Posterior vena cava (tissue), 2 donors: ENCODE measurements at regions not wholly inside any gene's neighbourhood (a gene's known extent, or its start where the extent isn't known, plus 50 kb on each side); places are given as distances from the start of the nearest gene placed in this dataset.

ENCODE experiments used
- DNase-seq: peaks from one replicate; pipeline ENCODE4 v3.0.0-alpha.2; 2020; ENCODE audit warnings: low spot score
- intact Hi-C, 2 donors: fragments of 100-400 bp; cut with DNase I; formaldehyde crosslinking; loops; one replicate each; pipeline versions ENCODE4 v1.14.1 to v1.14.2; 2022 to 2023
- donor health status: DM: yes; HTN: yes; CAD: no.
- donor health status: DM: yes; HTN: yes; CAD: no.

DNA sequence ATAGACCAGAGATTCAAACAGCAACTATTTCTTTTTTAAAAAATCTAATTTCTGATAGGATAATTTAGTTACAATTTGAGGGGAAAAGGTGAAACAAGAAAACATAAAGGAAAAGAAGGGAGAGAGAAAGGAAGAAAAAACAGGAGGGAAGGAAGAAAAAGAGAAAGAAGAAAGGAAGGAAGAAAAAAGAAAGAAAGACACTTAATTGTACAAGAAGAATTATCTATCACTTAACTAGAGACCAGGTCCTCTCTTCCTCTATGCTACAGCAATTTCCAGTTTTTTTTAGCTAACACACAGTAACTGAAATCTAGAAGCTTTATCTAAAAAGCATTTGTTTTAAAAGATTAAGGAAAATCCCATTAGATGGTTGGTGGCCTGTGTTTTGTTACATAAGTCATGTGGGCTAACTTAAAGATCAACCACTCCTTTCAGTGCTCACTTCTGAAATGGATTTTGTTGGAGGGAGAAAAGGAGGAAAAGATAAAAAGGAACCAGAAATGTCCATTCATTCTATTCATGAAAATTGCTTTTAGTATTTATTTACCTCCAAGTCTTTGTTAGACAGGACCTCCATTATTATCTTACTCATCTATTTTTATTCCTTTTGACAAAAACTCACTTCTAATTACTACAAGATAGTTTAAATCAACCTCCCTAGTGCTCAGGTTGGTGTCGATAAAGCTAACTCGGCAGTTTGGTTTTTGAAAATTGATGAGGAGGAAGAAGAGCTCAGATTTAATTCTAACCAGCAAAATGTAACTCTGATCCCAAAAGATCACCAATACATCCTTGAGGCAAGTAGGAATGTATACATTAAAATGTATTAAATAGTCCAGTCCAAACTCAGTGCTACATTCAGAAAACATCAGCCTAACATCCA is 251.5 kb upstream of the FN1 start:
- no peak for DNase-seq
- intact Hi-C loops: no loop called here

DNA sequence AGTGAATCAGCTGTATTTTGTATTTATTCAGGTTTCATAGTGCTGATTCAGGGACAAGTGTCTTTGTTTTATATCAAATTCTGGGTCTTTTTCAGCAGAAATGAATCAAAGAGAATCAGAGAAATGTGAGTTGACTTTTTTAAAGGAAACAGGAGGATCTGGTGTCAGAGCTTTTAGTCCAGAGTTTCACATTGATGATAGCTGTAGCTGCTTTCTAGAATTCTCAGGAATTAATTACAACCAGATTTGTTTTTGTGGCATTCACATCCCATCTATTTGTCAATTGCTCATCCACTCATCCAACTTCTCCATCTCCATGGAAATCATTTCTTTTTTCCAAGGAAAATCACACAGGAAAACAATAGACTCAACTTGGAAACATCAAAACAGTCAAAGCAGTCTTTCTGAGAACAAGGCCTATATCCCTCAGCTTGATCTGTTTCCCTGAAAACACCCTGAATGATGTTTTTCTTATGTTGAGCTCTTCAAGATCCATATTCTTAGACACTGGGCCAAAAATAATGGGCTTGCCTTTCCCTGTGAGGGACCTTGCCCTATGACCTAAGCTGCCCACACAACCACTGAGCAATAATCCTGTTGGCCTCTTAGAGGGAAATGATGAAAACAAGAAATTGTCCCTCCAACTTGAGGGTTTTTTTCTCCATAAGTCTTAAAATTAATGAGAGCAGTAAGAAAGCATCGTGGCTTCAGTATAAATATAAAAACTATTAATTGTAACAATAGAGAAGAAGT is 249.5 kb upstream of the FN1 start:
- DNase-seq: no peak
- intact Hi-C loops: no loop called here

DNA sequence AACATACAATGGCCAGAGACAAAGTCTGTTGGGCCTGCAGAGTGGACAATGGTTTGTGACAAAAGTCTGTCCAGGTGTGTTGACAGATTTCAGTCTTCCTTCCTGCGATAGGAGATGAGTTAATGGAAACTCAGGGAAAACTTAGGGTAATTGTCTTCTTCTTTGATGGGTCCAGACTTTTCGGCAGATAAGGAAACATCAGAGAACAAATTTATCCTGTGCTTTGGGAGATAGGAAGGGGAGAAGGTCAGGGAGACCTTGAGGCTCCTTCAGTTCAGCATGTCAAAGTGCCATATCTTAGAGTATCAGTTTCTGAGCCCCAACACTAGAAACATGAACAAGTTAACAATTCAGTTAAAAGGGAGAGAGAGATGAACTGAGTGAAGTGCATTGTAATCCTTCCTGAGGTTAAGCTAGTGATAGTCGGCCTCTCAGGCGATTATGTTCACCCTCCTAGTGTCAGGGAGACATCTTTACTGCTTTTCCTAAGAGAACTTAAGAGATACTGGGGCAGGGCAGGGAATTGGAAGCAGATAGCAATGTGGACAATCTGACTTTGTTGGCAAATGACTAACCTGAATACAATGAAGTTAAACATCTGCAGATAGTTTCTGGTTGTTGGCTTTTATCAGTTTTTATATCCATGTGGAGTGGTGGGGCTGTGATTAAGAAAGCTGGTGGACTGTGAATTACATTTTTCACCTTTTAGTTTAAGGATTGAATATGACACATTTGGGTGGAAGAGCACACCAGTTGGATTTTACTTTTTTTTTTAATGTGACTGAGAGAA is 248.8 kb upstream of the FN1 start:
- intact Hi-C loops: no loop called here
- DNase-seq: no peak

DNA sequence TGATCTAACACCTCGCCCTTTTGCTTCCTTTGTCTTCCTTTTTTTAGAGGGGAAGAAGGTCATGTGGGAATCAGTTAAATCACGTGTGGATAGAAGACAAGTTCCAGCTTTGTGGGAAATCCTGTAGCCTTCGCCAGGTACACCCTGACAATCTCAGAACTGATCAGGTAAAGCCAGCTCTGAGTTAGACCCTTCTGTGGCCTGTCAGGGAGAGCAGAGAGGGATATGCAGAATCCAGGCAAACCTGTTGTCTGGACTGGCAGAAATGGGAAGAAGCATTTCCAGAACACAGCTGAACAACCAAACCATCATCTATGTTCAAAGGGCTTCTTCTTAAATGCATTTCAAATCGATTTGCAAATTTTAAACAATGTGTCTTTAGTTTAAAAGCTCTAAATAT is 247.4 kb upstream of the FN1 start:
- no peak for DNase-seq
- intact Hi-C loops: no loop called here

DNA sequence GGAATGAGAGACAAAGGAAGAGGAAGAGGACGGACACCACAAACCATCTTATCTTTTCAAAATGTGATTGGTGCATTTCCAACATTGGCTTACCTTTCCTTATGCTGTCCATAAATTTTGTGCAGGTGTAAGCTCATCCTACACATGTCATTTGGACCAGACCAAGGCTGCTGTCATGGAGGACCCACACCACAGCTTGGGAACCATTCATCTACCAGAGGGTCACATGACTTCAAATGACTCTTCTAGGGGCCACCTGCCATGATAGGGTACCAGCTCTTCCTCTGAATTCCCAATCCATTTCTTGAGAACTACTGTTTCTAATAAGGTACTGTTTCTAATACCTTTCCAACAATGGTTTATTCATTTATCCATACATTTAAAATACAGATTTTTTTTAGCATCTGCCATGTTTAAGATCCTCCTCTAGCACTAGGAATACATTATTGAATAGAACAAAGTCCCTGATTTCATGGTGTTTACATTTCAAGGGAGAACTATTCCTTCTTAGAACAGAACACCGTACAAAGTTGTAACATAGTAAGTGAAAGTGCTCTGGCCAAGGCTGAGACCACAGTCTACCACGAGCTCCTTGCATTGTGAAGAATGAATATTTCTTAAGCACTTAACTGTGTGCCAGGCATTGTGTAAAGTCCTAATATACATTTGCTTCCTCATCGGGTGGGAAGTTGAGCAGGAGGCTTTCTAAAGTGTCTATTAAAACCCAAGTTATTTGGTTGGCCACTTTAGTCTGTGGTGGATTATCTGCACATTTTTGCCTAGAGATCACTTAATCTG is 246.1 kb upstream of the FN1 start:
- DNase-seq: no peak
- intact Hi-C loops: no loop called here

DNA sequence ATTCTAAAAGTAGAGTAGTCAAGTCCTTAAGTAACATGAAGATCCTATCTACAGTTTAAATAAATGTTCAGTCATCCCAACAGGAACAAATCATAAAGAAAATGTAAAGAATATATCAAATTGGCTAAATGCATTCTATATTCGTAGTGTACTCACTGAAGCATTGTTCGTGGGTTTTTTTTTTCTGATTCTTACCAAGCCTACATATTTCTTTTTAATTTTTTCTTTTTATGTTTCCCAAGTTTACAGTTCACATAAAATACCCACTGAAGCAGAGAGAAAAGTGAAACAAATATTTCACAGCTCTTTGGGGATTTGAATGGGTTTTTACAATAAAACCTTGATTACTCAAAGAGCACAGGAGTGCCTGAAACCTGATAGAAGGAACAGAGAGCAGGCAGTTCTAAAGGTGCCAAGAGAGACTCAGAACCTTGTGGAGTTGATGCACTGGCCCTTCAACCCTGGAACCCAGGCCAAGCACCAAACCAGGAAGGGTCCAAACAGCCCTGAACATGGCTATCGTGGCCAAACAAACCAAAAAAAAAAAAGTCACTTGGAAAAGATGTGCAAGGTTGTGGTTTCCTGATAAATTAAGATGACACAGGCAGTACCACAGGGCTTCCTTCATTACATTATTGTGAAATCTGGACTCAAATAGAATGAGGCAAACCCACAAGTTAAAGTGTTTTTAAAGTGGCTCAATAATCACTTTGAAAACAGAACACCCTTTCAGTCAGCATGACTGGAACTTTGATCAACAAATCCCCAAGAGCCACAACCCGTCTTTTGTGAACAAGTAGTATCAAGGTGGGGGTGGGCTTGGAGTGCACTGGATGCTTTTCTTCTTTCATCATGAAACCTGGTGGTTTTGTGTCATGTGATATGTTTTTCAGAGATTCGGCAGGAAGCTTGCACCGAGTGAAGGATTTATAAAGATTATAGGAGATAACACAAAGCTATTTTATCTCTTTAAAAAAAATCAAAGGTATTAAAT is 245.0 kb upstream of the FN1 start:
- DNase-seq: no peak
- intact Hi-C loops: no loop called here

DNA sequence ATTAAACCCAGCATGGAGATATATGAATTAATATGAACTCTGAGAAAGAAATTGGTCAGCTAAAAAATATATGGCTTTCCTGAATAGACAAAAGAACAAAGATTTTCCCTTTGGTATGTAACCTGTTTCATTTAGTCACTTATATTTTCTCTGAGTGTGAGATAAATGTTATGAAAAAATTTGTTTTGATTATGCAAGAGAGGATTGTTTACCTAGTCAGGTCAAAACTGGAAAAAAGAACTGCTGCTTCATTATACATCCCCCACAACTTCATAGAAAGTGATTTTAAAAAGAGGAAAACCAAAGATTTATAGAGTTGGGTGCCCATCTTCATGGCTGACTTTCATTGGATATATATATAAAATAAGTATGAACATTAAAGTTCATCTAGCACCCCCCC is 242.2 kb upstream of the FN1 start:
- intact Hi-C loops: no loop called here
- DNase-seq: no peak

DNA sequence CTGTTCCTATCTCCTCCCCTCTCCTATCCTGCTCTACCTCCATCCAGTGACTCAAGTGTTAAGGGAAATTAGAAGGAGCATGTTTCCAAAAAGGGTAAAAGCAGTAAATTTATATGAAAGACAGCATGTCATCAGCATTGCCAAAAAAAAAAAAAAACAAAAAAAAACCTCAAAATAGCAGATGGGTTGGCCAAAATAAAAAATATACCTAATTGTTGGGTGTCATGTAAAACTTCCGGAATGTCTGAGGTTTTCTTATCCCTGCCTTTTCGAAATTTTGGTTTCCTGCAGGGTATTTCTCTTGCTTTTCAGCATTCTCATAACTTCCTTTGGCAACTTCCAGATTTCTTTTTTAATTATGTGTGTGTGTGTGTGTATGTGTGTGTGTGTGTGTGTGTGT is 241.6 kb upstream of the FN1 start:
- DNase-seq: no peak
- intact Hi-C loops: no loop called here

DNA sequence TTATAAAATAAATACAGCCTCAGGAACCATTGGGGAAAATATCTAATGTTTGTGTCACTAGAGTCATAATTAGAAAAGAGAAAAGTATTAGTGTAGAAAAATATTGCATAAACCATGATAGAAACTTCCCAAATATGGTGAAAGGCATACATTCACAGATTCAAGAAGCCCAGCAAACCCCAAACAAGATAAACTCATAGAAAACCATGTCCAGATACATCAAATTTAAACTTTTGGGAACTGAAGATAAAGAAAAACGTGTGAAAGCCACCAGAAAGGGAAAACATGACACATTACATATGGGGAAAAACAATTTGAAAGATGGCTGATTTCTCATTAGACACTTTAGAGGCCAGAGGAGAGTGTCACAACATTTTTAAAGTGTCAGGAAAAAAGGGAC is 236.5 kb upstream of the FN1 start:
- intact Hi-C loops: no loop called here
- no peak for DNase-seq

DNA sequence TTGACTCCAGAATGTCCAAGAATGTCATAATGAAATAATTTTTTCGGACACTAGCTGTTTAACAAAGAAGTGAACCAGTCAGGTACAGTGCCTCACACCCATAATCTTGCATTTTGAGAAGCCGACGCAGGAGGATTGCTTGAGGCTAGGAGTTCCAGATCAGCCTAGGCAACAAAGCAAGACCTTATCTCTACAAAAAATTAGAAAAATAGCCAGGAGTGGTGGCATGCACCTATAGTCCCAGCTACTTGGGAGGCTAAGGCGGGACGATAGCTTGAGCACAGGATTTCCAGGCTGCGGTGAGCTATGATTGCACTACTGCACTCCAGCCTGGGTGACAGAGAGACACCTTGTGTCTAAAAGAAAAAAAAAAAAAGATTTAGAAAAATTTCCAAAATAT is 235.8 kb upstream of the FN1 start:
- intact Hi-C loops: no loop called here

DNA sequence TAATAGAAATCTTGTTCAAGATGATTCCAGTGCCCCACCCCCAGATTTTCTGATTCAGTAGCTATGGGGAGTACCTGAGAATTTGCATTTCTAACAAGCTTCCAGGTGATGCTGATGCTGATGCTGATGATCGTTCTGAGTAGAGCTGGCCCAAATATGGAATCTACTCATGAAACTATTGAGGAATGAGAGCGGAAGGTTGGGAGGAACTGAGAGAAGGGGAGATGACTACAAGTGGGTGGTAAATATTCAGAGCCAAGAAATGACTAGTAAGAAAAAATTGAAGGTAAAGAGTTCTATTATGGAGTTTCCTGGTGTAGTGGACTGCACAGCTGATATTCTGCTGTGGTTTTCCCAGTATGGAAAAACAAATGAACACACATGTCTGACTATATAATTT is 235.4 kb upstream of the FN1 start:
- intact Hi-C loops: no loop called here
- DNase-seq: no peak

More for the DNA sequence above, 235.8 kb upstream of the FN1 start:
- DNase-seq: no peak

DNA sequence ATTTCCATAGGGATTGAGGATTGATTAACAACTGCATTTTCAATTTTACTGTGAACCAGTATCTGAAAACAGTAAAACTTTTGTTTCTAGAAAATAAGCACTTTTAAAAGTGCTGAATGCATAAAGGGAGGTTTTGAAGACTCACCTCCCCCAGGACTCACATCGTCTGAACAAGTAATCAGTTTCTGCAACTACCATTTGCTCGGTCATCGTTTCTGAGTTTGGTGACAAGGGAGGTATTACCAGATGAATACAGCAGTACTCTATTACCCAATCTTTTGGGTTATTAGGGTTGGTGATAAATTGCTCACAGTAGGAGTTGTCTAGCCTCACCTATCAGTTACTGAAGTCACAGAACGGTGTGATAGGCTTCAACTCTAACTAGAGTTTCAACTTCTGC is 234.5 kb upstream of the FN1 start:
- intact Hi-C loops: no loop called here
- DNase-seq: no peak

DNA sequence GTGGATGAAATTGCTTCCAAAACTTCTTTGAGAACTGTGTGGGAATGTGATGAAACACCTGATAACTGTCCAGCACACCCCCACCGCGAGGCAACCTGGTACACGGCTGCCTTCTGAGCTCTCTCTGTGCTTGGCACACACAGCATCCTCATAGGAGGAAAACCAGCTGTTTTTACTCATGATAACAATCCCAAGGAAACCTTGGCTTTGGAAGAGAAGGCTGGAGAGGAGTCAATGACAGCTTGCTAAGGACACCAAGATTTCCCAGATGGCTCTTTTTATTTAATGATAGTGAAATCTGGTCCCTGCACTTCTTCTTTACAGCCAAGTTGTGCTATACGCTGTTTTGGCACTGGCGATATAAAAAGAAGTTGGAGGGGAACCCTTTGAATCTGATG is 232.5 kb upstream of the FN1 start:
- intact Hi-C loops: no loop called here
- no peak for DNase-seq

DNA sequence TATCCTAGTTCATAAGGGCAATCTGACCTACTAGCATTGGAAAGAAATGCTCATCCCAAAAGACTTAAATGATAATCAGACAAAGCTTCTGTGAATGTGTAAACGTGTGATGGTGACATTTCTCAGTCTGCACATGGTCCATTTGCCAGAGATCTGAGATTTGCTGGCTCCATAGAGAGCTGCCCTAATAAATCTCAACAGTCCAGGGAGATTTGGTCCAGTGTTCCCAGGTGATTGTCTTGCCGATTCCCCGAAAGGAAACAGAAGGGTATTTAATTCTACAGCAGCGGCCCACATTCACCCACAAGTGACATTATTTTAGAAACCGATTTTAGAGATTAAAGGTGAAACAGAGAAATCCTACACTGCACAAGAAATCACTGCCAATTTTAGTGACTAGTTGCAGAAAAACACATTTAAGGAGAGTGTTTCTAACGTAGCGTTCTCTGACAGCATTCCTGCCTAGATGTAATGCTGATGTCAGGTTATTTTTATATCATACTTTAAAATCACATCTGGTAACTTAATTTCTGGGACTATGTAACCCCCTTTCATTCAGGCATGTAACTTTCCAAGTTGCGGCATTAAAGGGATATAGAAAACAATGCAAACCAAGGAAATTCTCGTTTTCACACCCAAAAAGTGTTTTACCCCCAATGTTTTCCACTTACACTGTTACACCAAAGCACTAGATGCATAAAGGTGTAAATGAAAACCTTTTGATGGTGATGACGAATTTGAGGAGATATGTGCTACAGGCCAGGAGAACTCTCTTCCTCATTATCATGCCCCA is 231.9 kb upstream of the FN1 start:
- no peak for DNase-seq
- intact Hi-C loops: no loop called here

DNA sequence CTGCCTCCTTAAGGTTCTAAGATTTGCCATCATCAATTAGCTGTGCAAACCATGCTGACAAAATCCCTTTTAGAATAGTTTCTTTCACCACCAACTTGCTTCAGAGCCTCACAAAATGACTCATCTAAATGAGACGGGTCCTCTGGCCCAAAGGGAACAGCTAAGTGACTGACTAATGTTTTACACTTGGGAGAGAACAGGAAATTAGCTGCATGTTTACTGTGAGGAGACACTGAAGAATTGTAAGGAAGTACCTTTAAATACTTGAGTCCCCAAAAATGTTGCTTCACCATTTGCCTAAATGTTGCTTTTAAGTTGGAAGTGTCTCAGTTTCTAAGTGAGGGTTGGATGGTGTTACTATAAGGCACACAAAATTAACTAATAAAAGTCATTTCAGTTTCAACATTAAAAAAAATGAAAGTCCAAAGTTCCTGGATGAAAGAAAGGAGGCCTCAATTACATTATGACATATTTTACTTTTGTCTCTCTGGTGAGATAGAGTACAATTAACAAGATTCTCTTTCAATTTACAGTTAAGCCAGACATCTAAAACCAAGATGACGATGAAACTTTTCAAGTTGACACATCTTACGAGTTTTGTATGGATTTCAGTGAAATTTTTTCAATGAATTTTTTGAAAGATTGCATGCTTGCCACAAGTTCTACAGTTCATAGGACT is 229.1 kb upstream of the FN1 start:
- DNase-seq: no peak
- intact Hi-C loops: loop anchor here in 1 of 2 donors (5.0 kb wide), 1 partner anchor 38 kb away; no protein-coding TSS in a partner anchor

DNA sequence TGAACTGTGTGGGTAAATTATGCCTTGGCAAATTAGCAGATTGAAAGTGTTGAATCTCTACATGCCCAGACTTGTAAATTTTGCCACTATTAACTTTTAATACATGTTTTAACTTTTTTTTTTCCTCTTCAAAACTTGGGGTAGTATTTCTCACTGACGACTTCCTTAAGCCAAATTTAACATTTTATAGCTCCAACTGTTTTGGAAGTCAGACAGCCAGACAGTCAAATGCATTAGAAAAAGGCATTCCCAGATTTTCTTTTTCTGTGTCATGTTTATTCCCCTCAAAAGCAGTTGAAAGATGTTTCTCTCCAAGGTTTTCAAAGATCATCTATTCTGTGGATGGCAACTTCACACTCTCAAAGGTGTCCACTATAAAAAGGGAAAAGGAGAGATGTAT is 226.8 kb upstream of the FN1 start:
- intact Hi-C loops: loop anchor here in 1 of 2 donors (5.0 kb wide), 1 partner anchor 35 kb away; no protein-coding TSS in a partner anchor
- no peak for DNase-seq

DNA sequence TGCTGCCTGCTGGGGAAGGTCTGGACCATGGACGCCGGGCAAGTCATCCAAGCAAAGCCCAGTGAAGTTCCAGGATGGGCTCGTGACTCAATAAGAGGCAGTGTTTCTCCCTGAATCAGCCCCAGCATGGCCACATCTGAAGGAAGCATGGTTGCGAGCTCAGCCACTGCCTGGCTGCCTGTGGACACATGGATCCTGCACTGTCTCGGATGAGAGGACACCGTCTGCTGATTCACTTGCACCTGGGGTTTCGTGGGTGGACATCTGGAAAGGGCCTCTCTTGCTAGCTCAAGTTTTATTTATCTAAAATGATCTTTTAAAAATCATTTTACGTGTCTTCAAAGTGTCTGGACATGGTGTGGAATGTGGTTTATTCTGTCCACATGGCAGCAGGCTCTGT is 224.8 kb upstream of the FN1 start:
- intact Hi-C loops: loop anchor here in 1 of 2 donors (5.0 kb wide), 1 partner anchor 33 kb away; no protein-coding TSS in a partner anchor
- no peak for DNase-seq
